ENCODE measurements at regions not wholly inside any gene's neighbourhood (a gene's known extent, or its start where the extent isn't known, plus 50 kb on each side); places are given as distances from the start of the nearest gene placed in this dataset.

- TF ChIP-seq, protein P1, sequence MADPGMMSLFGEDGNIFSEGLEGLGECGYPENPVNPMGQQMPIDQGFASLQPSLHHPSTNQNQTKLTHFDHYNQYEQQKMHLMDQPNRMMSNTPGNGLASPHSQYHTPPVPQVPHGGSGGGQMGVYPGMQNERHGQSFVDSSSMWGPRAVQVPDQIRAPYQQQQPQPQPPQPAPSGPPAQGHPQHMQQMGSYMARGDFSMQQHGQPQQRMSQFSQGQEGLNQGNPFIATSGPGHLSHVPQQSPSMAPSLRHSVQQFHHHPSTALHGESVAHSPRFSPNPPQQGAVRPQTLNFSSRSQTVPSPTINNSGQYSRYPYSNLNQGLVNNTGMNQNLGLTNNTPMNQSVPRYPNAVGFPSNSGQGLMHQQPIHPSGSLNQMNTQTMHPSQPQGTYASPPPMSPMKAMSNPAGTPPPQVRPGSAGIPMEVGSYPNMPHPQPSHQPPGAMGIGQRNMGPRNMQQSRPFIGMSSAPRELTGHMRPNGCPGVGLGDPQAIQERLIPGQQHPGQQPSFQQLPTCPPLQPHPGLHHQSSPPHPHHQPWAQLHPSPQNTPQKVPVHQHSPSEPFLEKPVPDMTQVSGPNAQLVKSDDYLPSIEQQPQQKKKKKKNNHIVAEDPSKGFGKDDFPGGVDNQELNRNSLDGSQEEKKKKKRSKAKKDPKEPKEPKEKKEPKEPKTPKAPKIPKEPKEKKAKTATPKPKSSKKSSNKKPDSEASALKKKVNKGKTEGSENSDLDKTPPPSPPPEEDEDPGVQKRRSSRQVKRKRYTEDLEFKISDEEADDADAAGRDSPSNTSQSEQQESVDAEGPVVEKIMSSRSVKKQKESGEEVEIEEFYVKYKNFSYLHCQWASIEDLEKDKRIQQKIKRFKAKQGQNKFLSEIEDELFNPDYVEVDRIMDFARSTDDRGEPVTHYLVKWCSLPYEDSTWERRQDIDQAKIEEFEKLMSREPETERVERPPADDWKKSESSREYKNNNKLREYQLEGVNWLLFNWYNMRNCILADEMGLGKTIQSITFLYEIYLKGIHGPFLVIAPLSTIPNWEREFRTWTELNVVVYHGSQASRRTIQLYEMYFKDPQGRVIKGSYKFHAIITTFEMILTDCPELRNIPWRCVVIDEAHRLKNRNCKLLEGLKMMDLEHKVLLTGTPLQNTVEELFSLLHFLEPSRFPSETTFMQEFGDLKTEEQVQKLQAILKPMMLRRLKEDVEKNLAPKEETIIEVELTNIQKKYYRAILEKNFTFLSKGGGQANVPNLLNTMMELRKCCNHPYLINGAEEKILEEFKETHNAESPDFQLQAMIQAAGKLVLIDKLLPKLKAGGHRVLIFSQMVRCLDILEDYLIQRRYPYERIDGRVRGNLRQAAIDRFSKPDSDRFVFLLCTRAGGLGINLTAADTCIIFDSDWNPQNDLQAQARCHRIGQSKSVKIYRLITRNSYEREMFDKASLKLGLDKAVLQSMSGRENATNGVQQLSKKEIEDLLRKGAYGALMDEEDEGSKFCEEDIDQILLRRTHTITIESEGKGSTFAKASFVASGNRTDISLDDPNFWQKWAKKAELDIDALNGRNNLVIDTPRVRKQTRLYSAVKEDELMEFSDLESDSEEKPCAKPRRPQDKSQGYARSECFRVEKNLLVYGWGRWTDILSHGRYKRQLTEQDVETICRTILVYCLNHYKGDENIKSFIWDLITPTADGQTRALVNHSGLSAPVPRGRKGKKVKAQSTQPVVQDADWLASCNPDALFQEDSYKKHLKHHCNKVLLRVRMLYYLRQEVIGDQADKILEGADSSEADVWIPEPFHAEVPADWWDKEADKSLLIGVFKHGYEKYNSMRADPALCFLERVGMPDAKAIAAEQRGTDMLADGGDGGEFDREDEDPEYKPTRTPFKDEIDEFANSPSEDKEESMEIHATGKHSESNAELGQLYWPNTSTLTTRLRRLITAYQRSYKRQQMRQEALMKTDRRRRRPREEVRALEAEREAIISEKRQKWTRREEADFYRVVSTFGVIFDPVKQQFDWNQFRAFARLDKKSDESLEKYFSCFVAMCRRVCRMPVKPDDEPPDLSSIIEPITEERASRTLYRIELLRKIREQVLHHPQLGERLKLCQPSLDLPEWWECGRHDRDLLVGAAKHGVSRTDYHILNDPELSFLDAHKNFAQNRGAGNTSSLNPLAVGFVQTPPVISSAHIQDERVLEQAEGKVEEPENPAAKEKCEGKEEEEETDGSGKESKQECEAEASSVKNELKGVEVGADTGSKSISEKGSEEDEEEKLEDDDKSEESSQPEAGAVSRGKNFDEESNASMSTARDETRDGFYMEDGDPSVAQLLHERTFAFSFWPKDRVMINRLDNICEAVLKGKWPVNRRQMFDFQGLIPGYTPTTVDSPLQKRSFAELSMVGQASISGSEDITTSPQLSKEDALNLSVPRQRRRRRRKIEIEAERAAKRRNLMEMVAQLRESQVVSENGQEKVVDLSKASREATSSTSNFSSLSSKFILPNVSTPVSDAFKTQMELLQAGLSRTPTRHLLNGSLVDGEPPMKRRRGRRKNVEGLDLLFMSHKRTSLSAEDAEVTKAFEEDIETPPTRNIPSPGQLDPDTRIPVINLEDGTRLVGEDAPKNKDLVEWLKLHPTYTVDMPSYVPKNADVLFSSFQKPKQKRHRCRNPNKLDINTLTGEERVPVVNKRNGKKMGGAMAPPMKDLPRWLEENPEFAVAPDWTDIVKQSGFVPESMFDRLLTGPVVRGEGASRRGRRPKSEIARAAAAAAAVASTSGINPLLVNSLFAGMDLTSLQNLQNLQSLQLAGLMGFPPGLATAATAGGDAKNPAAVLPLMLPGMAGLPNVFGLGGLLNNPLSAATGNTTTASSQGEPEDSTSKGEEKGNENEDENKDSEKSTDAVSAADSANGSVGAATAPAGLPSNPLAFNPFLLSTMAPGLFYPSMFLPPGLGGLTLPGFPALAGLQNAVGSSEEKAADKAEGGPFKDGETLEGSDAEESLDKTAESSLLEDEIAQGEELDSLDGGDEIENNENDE (IDR thresholded peaks at IDR 0.05; ENCODE audit: insufficient replicate concordance, low read length): no peak
- TF ChIP-seq TAF7 (optimal IDR thresholded peaks at IDR 0.05; ENCODE audit: borderline replicate concordance, low read depth, low read length): no peak
- no peak for TF ChIP-seq FOSL1 (IDR thresholded peaks at IDR 0.05; ENCODE audit: insufficient read depth, low read depth, low read length)
- TF ChIP-seq CREB1 (IDR thresholded peaks at IDR 0.05): no peak
- TF ChIP-seq EP300 (IDR thresholded peaks at IDR 0.05; ENCODE audit: borderline replicate concordance in 1 of 2, low read depth in 2 of 2, low read length in 2 of 2): no peak
Observed at GRCh38 chr18:66066191-66066590, 315.4 kb downstream of the CDH7 start (continued).
